Neuron (in vitro differentiated cells): ENCODE measurements at regions not wholly inside any gene's neighbourhood (a gene's known extent, or its start where the extent isn't known, plus 50 kb on each side); places are given as distances from the start of the nearest gene placed in this dataset.

Experiments
- H2AFZ ChIP-seq: one replicate; pipeline ENCODE4 v1.6.1; 2013; ENCODE audit warnings: low read depth, mild to moderate bottlenecking, inconsistent platforms, low read length, moderate library complexity
- H3K27me3 ChIP-seq: one replicate; pipeline ENCODE4 v1.6.1; 2013; ENCODE audit warnings: low read length; ENCODE audit not compliant: insufficient read depth
- H3K36me3 ChIP-seq: one replicate; pipeline ENCODE4 v1.6.1; 2013; ENCODE audit warnings: low read length; ENCODE audit not compliant: insufficient read depth
- H3K4me1 ChIP-seq: one replicate; pipeline ENCODE4 v1.6.1; 2013; ENCODE audit warnings: low read length; ENCODE audit not compliant: insufficient read depth
- H3K4me3 ChIP-seq: 2 replicates; pipeline ENCODE4 v1.5.1; 2013; ENCODE audit warnings: mild to moderate bottlenecking, low read length, moderate library complexity
- H3K9me3 ChIP-seq: one replicate; pipeline ENCODE4 v1.6.1; 2013; ENCODE audit warnings: low read length

- Histone ChIP-seq H2AFZ (no peak overlapping the region), H3K36me3 (no peaks in the 10 kb centered on the region), H3K27me3 (no peaks in the 10 kb centered on the region), H3K4me1 (no peaks in the 10 kb centered on the region), H3K4me3 (no peak overlapping the region), H3K9me3 (no peaks in the 10 kb centered on the region)
Observed at GRCh38 chr3:18891641-18892040, 256.7 kb upstream of the KCNH8 start.

- H3K27me3 ChIP-seq = no peaks in the 10 kb centered on the region
- H3K4me3 ChIP-seq = no peak overlapping the region
- no peaks in the 10 kb centered on the region for H3K4me1 ChIP-seq
- no peak overlapping the region for H2AFZ ChIP-seq
- no peaks in the 10 kb centered on the region for H3K9me3 ChIP-seq
- H3K36me3 ChIP-seq = no peaks in the 10 kb centered on the region
Observed at GRCh38 chr3:18890449-18890848, 257.9 kb upstream of the KCNH8 start.

DNA sequence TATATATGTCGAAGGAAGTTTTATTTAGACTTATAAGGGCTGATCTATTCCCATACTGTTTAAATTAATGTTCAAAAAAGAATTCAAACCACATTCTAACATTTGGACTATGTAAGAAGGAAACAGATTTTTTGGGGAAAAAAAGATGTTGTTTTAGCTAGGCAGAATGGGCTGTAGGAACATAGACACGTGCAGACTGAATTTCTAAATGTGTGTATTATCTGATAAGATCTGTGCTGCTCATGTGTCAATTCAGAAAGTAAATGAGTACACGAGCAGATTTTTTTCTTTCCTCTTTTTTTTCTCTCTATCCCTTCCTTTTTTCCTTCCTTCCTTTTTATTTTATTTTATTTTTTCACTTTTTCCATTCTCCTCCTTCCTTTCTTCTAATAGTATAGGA lies 259.5 kb upstream of the KCNH8 start:
- Histone ChIP-seq H3K9me3 (no peaks in the 10 kb centered on the region), H3K4me1 (no peaks in the 10 kb centered on the region), H3K27me3 (no peaks in the 10 kb centered on the region), H3K36me3 (no peaks in the 10 kb centered on the region), H3K4me3 (no peak overlapping the region), H2AFZ (no peak overlapping the region)

DNA sequence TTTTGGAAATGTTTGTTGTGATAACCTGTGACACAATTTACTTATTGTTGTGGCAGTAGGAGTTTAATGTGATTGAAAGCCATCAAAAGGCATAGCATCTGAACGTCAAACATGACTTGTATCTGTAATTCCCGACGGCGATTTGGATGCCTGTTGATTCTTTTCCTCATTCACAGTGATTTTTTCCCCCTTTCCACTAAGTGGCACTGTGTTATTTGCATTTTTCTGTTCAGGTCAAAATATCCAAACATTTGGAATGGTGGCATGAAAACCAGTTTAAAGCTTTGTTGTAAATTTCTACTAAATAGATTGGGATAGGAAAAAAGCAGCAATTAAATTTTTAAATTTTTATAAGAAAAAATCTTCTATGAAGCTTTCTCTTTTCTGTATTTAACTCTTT lies 259.9 kb upstream of the KCNH8 start:
- H3K9me3 ChIP-seq = no peaks in the 10 kb centered on the region
- H2AFZ ChIP-seq = no peak overlapping the region
- H3K4me1 ChIP-seq = no peaks in the 10 kb centered on the region
- H3K4me3 ChIP-seq = no peak overlapping the region
- H3K27me3 ChIP-seq = no peaks in the 10 kb centered on the region
- no peaks in the 10 kb centered on the region for H3K36me3 ChIP-seq

- Histone ChIP-seq H3K9me3 (no peaks in the 10 kb centered on the region), H3K4me1 (no peaks in the 10 kb centered on the region), H3K36me3 (no peaks in the 10 kb centered on the region), H2AFZ (no peak overlapping the region), H3K4me3 (no peak overlapping the region), H3K27me3 (no peaks in the 10 kb centered on the region)
Observed at GRCh38 chr3:18886331-18886730, 262.0 kb upstream of the KCNH8 start.

DNA sequence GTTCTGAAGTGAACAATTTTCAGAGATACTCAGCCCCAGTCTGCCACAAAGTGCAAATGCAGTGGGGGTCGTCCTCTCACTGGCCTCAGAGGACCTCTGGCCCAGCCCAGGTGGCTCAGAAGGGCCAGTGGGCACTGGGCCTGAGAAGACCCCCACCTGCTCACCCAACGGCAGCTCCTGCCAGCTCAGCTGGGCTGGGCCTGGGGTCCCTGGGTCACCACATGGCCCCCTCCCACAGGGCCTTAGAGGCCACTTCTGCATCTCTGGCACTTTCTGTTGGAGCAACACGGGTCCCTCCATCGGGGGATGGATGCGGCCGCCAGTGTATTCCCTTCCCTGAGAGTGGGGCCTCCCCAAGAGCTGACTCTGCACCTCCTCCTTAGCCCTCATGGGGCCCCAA lies 262.7 kb upstream of the KCNH8 start:
- Histone ChIP-seq H3K4me1 (no peaks in the 10 kb centered on the region), H3K9me3 (no peaks in the 10 kb centered on the region), H2AFZ (no peak overlapping the region), H3K4me3 (no peak overlapping the region), H3K36me3 (no peaks in the 10 kb centered on the region), H3K27me3 (no peaks in the 10 kb centered on the region)

DNA sequence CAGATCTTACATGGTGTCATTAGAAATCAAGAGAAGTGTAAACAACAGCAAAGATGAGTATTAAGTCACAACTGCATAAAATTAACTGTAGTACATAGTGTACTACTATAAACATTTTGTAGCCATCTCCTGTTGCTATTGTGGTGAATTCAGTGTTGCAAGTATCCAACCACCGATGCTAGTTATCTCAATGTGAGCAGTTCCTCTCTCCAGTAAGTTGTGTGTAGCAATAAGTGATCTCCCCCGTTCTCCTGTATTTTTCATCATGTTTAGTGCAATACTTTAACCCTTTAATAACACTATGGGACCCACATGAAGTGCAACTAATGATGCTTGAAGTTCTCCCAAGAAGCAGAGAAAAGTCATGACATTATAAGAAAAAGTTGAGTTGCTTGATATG lies 264.7 kb upstream of the KCNH8 start:
- no peaks in the 10 kb centered on the region for H3K9me3 ChIP-seq
- no peaks in the 10 kb centered on the region for H3K27me3 ChIP-seq
- no peaks in the 10 kb centered on the region for H3K36me3 ChIP-seq
- H3K4me3 ChIP-seq = no peak overlapping the region
- no peaks in the 10 kb centered on the region for H3K4me1 ChIP-seq
- no peak overlapping the region for H2AFZ ChIP-seq

- Histone ChIP-seq H3K4me1 (no peaks in the 10 kb centered on the region), H3K27me3 (no peaks in the 10 kb centered on the region), H2AFZ (no peak overlapping the region), H3K9me3 (no peaks in the 10 kb centered on the region), H3K4me3 (no peak overlapping the region), H3K36me3 (no peaks in the 10 kb centered on the region)
Observed at GRCh38 chr3:18880691-18881090, 267.6 kb upstream of the KCNH8 start.

GRCh38 chr3:18872466-18872865 lies 275.8 kb upstream of the KCNH8 start:
- H3K4me3 ChIP-seq = no peak overlapping the region
- no peaks in the 10 kb centered on the region for H3K27me3 ChIP-seq
- no peaks in the 10 kb centered on the region for H3K36me3 ChIP-seq
- H2AFZ ChIP-seq = no peak overlapping the region
- H3K4me1 ChIP-seq = no peaks in the 10 kb centered on the region
- no peaks in the 10 kb centered on the region for H3K9me3 ChIP-seq

DNA sequence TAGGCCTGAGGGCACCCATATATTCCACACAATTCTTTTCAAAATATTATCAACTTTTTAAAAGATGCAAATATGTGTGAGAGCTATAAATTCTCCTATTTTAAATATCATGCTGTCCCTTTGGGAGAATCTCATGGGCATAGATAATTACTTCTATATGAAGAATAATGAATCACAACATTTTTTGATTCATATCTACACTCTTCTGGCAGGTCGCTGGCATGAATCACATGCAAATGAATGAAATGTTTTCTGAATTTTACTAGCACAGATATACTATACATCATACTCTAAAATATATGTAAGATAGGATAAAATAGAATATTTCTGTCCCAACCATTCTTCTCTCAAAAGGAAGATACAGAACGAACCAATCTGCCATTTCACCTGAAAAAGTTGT lies 277.7 kb upstream of the KCNH8 start:
- H2AFZ ChIP-seq = no peak overlapping the region
- no peaks in the 10 kb centered on the region for H3K9me3 ChIP-seq
- no peaks in the 10 kb centered on the region for H3K27me3 ChIP-seq
- no peaks in the 10 kb centered on the region for H3K4me1 ChIP-seq
- no peak overlapping the region for H3K4me3 ChIP-seq
- H3K36me3 ChIP-seq = no peaks in the 10 kb centered on the region

DNA sequence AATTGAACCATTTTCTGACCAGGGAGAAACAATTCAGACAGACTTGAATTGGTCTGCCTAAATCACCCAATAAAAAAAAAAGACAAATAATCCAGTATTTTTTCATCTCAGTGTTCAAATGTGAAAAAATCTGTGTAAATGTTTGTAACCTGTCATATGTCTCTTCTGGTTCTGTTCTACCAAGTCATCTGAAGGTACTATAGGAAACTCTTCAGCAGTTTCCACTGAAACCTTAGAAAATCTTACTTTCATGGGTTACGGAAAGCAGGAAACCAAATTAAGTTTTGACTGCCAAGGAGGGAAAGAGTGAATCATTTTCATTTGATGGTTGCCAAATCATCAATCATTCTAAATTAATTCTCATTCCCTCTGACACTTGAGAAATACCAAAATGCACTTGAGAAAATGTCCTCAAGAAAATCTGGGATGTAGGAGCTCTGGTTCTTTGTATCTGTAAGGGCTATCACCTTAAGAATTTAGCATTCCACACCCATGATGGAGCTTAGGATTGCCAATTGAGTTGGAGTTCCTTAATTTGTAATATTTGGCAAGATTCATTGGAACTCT lies 278.2 kb upstream of the KCNH8 start:
- no peaks in the 10 kb centered on the region for H3K36me3 ChIP-seq
- H3K27me3 ChIP-seq = no peaks in the 10 kb centered on the region
- H3K4me3 ChIP-seq = no peak overlapping the region
- no peak overlapping the region for H2AFZ ChIP-seq
- no peaks in the 10 kb centered on the region for H3K9me3 ChIP-seq
- no peaks in the 10 kb centered on the region for H3K4me1 ChIP-seq

DNA sequence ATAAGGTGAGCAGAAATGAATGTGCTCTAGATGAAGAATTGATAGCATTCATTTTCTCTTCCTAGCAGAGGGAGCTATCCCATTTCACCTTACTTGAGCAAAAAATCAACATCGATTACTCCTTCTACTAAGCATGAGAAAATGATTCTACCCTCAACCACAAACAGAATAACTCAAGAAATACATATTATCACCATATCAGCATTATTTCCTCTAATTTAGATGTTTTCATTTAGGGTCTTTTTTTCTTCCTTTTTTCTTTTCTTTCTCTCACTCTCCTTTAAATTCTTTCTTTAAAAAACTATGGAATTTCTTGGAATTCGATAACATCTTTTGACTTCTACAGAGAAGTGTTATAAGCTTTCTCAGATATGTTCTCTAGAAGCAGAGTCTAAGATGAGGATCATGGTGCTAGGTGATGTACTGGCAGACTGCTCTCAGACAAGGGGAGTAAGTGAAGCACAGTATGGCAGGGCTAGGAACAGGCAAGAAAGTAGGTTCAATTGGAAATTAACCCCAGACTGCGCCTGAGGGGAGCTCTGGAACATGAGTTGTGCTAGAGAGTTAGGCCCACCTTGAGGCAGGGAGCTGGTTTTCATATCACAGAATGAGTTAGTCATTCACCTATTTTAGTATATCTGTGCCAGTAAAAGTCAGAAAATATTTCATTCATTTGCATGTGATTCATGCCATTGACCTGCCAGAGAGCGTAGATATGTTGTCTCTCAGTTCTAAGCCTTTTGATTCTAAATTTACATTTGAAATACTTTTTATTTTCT lies 279.2 kb upstream of the KCNH8 start:
- no peaks in the 10 kb centered on the region for H3K36me3 ChIP-seq
- no peaks in the 10 kb centered on the region for H3K9me3 ChIP-seq
- no peak overlapping the region for H2AFZ ChIP-seq
- no peaks in the 10 kb centered on the region for H3K4me1 ChIP-seq
- no peak overlapping the region for H3K4me3 ChIP-seq
- H3K27me3 ChIP-seq = no peaks in the 10 kb centered on the region

DNA sequence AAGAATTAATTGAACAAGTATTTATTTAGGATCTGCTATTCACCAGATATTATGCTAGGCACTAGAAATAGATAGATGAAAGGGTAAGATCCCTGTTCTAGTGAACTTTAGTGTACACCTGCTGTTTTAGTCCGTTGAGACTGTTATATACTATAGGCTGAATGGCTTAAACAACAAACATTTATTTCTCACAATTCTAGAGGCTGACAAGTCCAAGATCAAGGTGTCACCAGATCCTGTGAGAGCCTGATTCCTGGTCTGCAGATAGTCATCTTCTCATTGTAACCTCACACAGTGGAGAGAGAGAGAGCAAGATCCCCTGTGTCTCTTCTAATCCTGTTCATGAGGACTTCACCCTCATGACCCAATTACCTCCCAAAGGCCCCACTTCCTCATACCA lies 281.4 kb upstream of the KCNH8 start:
- Histone ChIP-seq H3K4me1 (no peaks in the 10 kb centered on the region), H2AFZ (no peak overlapping the region), H3K4me3 (no peak overlapping the region), H3K27me3 (no peaks in the 10 kb centered on the region), H3K36me3 (no peaks in the 10 kb centered on the region), H3K9me3 (no peaks in the 10 kb centered on the region)
